HG03097 (cell line): ENCODE measurements at regions not wholly inside any gene's neighbourhood (a gene's known extent, or its start where the extent isn't known, plus 50 kb on each side); places are given as distances from the start of the nearest gene placed in this dataset.
"Not testable (repeated sequence)": the region's sequence is repeated elsewhere in the genome, so short reads cannot be mapped to it uniquely, and the experiment has no call there.

ENCODE experiments used
- ATAC-seq: cut with Tn5 transposase; IDR thresholded peaks from one replicate; pipeline ENCODE4 v1.9.1; 2021; ENCODE audit not compliant: unreplicated experiment, low FRiP score

GRCh38 chr7:36057323-36057722 is 95.7 kb upstream of the EEPD1 start:
- no peak for ATAC-seq

- ATAC-seq = no peak
These were observed 94.9 kb upstream of the EEPD1 start for GRCh38 chr7:36058020-36058592.

GRCh38 chr7:36060388-36060787 is 92.7 kb upstream of the EEPD1 start:
- not testable (repeated sequence) for ATAC-seq

GRCh38 chr7:36062154-36062815 is 90.8 kb upstream of the EEPD1 start:
- no peak for ATAC-seq

- ATAC-seq = no peak
These were observed 88.4 kb upstream of the EEPD1 start for GRCh38 chr7:36064676-36065075.

- not testable (repeated sequence) for ATAC-seq
These were observed 87.3 kb upstream of the EEPD1 start for GRCh38 chr7:36065563-36066342.

GRCh38 chr7:36066343-36066664 is 86.8 kb upstream of the EEPD1 start:
- ATAC-seq = no peak

- no peak for ATAC-seq
These were observed 82.8 kb upstream of the EEPD1 start for GRCh38 chr7:36070230-36070629.

GRCh38 chr7:36071605-36072004 is 81.4 kb upstream of the EEPD1 start:
- no peak for ATAC-seq

- no peak for ATAC-seq
These were observed 80.4 kb upstream of the EEPD1 start for GRCh38 chr7:36072620-36073019.

GRCh38 chr7:36075561-36075960 is 77.5 kb upstream of the EEPD1 start:
- no peak for ATAC-seq

- no peak for ATAC-seq
These were observed 77.0 kb upstream of the EEPD1 start for GRCh38 chr7:36076074-36076473.

GRCh38 chr7:36078816-36079360 is 74.2 kb upstream of the EEPD1 start:
- no peak for ATAC-seq

GRCh38 chr7:36079446-36080025 is 73.5 kb upstream of the EEPD1 start:
- no peak for ATAC-seq

- no peak for ATAC-seq
These were observed 72.2 kb upstream of the EEPD1 start for GRCh38 chr7:36080843-36081242.

GRCh38 chr7:36082216-36082615 is 70.8 kb upstream of the EEPD1 start:
- ATAC-seq = no peak

GRCh38 chr7:36082910-36083309 is 70.1 kb upstream of the EEPD1 start:
- no peak for ATAC-seq

GRCh38 chr7:36083626-36084380 is 69.3 kb upstream of the EEPD1 start:
- no peak for ATAC-seq

- no peak for ATAC-seq
These were observed 68.5 kb upstream of the EEPD1 start for GRCh38 chr7:36084485-36085091.

- ATAC-seq = no peak
These were observed 68.0 kb upstream of the EEPD1 start for GRCh38 chr7:36085096-36085495.
